K562 (cell line): ENCODE measurements at regions not wholly inside any gene's neighbourhood (a gene's known extent, or its start where the extent isn't known, plus 50 kb on each side); places are given as distances from the start of the nearest gene placed in this dataset.

Experiments
- ATAC-seq: fragments of 200-7000 bp; cut with Tn5 transposase; 3 replicates; pipeline ENCODE4 v1.9.1; 2020; ENCODE audit warnings: moderate library complexity
- BruUV-seq: library from RNA; stranded (reverse); fragments of 400-500 nt; replicated peaks from 2 replicates; lab custom pipeline; 2021; lab: Mats Ljungman, UMichigan
- CTCF ChIA-PET: fragments of 300-600 bp; formaldehyde crosslinking; extraction: SDS; loops from one replicate; lab custom pipeline; 2021; ENCODE audit warnings: low intra/inter-chr PET ratio; lab: Yijun Ruan, JAX
- POLR2A ChIA-PET: fragments of 300-600, 350-650 bp; sonication (Branson Sonifier 250); formaldehyde crosslinking; extraction: SDS; loops from one replicate; lab custom pipeline; 2021; ENCODE audit warnings: antibody characterized with exemption, inconsistent platforms; lab: Yijun Ruan, JAX
- DNase-seq, 4 experiments: peaks; one replicate each; pipeline versions ENCODE4 v3.0.0 to v3.0.0-alpha.2; 2011 to 2018; ENCODE audit warnings: low spot score in 3 of 4, mixed read lengths in 3 of 4; ENCODE audit errors: extremely low read depth in 1 of 4
- FAIRE-seq: peaks from 2 replicates; lab custom pipeline; 2011; peaks lifted over from hg19 to GRCh38; lab: Jason Lieb, UNC
- H2AFZ ChIP-seq: 2 replicates; pipeline ENCODE4 v1.6.0; 2011; ENCODE audit warnings: low read depth, low read length, control low read depth, inconsistent platforms
- H3K27ac ChIP-seq: fragments of 200-600 bp; 3 replicates; pipeline ENCODE4 v1.8.0; 2011; ENCODE audit warnings: low read depth, mild to moderate bottlenecking, control low read depth, inconsistent platforms, low read length, moderate library complexity, mixed read lengths; ENCODE audit errors: extremely low read depth
- H3K27me3 ChIP-seq, 2 experiments: fragments of 300-600 bp in 1 of 2; 2 replicates in 1 of 2; 3 replicates in 1 of 2; pipeline versions ENCODE4 v1.6.0 to v1.8.0; 2011; ENCODE audit warnings: inconsistent platforms in 2 of 2, low read length in 2 of 2, mild to moderate bottlenecking in 1 of 2, mixed read lengths in 1 of 2, moderate library complexity in 1 of 2; ENCODE audit not compliant: control insufficient read depth in 2 of 2, insufficient read depth in 2 of 2
- H3K36me3 ChIP-seq: fragments of 300-600 bp; 3 replicates; pipeline ENCODE4 v1.8.0; 2011; ENCODE audit warnings: mild to moderate bottlenecking, low read length, inconsistent platforms; ENCODE audit not compliant: control insufficient read depth, insufficient read depth
- H3K4me1 ChIP-seq, 2 experiments: fragments of 200-600 bp in 1 of 2; replicated peaks in 1 of 2; 2 replicates in 1 of 2; 3 replicates in 1 of 2; pipeline versions ENCODE4 v1.5.1 to v1.8.0; 2011; ENCODE audit warnings: inconsistent platforms in 2 of 2, low read length in 2 of 2, mild to moderate bottlenecking in 1 of 2, mixed read lengths in 1 of 2, moderate library complexity in 1 of 2; ENCODE audit not compliant: control insufficient read depth in 2 of 2, insufficient read depth in 2 of 2
- H3K4me2 ChIP-seq: 2 replicates; pipeline ENCODE4 v1.6.1; 2011; ENCODE audit warnings: low read length, control low read depth, inconsistent platforms, mixed read lengths; ENCODE audit not compliant: insufficient read depth
- H3K4me3 ChIP-seq: fragments of 200-600 bp; sonication (generic), shearing (Covaris generic); 2 replicates; pipeline ENCODE4 v1.5.1; 2016; ENCODE audit warnings: control low read depth, inconsistent platforms
- H3K79me2 ChIP-seq: fragments of 200-600 bp; 3 replicates; pipeline ENCODE4 v1.8.0; 2011; ENCODE audit warnings: low read length, inconsistent platforms; ENCODE audit not compliant: control insufficient read depth, insufficient read depth
- H3K9ac ChIP-seq, 2 experiments: 2 replicates each; pipeline versions ENCODE4 v1.6.0 to v1.6.1; 2011; ENCODE audit warnings: low read depth in 2 of 2, low read length in 2 of 2, control low read depth in 1 of 2, inconsistent platforms in 1 of 2, mild to moderate bottlenecking in 1 of 2, mixed read lengths in 1 of 2; ENCODE audit not compliant: insufficient read depth in 1 of 2
- H3K9me1 ChIP-seq: one replicate; pipeline ENCODE4 v1.6.0; 2011; ENCODE audit warnings: inconsistent platforms, mild to moderate bottlenecking, low read length, moderate library complexity; ENCODE audit not compliant: control insufficient read depth, insufficient read depth
- H3K9me3 ChIP-seq: replicated peaks from 2 replicates; pipeline ENCODE4 v1.5.1; 2011; ENCODE audit warnings: low read depth, low read length, inconsistent platforms; ENCODE audit not compliant: control insufficient read depth, insufficient read depth
- H4K20me1 ChIP-seq: replicated peaks from 2 replicates; pipeline ENCODE4 v1.6.1; 2011; ENCODE audit warnings: low read length, inconsistent platforms, mixed read lengths; ENCODE audit not compliant: control insufficient read depth, insufficient read depth
- CEBPB ChIP-seq: fragments of 450-650 bp; IDR thresholded peaks from 2 replicates; pipeline ENCODE4 v1.6.1; 2016; ENCODE audit warnings: missing genetic modification characterization, missing compliant biosample characterization
- SUPT5H ChIP-seq: fragments of 450-650 bp; IDR thresholded peaks from 2 replicates; pipeline ENCODE4 v1.6.1; 2016
- ZC3H4 ChIP-seq: sonication (generic); formaldehyde crosslinking; IDR thresholded peaks from 2 replicates; pipeline ENCODE4 v1.9.0; 2021; ENCODE audit warnings: missing genetic modification reagents, borderline replicate concordance
- WGBS: fragments of 100-300 bp; shearing (Covaris generic); methylation state at CpG from one replicate; pipeline ENCODE4 v1.1.6; 2016; ENCODE audit warnings: low coverage, mixed read lengths; ENCODE audit not compliant: insufficient coverage; ENCODE audit errors: missing lambda C conversion rate; 5-methylcytosine and 5-hydroxymethylcytosine counted together
- in situ Hi-C: fragments of 300-500 bp; cut with MboI; formaldehyde crosslinking; loops from 4 replicates; pipeline ENCODE4 v1.15.0; 2018; ENCODE audit warnings: inconsistent platforms, mixed read lengths
- intact Hi-C: fragments of 100-400 bp; cut with micrococcal nuclease; formaldehyde crosslinking; loops from 2 replicates; pipeline ENCODE4 v1.14.2; 2022
- TF ChIP-seq, protein P1 (sequence below): sonication (generic); formaldehyde crosslinking; IDR thresholded peaks from 2 replicates; pipeline ENCODE4 v1.8.0; 2023; ENCODE audit warnings: mild to moderate bottlenecking, missing genetic modification reagents
- TF ChIP-seq, protein P2 (sequence below): fragments of 250-450 bp; sonication (Bioruptor Pico); IDR thresholded peaks from 2 replicates; pipeline ENCODE4 v1.5.0; 2020; ENCODE audit warnings: mild to moderate bottlenecking, borderline replicate concordance
- TF ChIP-seq, protein P3 (sequence below): fragments of 200-800 bp; sonication (Bioruptor generic); IDR thresholded peaks from 2 replicates; pipeline ENCODE4 v1.6.1; 2016; ENCODE audit warnings: missing genetic modification characterization, missing compliant biosample characterization
- TF ChIP-seq, protein P4 (sequence below): fragments of 450-650 bp; formaldehyde crosslinking; IDR thresholded peaks from 2 replicates; pipeline ENCODE4 v1.4.0; 2020; ENCODE audit warnings: mild to moderate bottlenecking

DNA sequence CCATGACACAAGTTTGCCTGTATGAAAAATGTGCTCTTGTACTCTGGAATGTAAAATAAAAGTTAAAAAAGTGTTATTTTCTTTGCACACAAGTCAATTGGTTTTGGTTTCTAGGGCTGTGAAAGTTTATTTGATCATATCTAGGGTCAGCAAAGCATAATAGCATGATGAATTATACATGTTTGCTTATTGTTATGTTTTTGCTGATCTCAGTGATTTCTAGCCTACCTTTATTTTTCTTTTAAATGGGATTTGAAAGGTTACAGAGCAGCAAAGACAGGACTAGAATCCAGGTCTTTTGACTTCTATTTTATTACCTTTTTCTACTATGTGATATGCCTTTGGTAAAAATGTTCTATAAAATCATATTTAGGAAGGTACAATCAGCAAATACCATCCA lies 481.0 kb downstream of the PRR32 start:
- H3K9me3 ChIP-seq = no peaks in the 10 kb centered on the region
- H3K27ac ChIP-seq = no peak overlapping the region
- H3K79me2 ChIP-seq = no peaks in the 10 kb centered on the region
- FAIRE-seq (no peak), ATAC-seq (no peak), DNase-seq (no peak)
- no TSS peak for BruUV-seq
- no peak overlapping the region for H3K4me3 ChIP-seq
- no peaks in the 10 kb centered on the region for H3K9me1 ChIP-seq
- H2AFZ ChIP-seq = no peak overlapping the region
- POLR2A ChIA-PET = no interaction called here
- H3K4me1 ChIP-seq = no peaks in the 10 kb centered on the region
- H3K9ac ChIP-seq = no peak overlapping the region
- no peaks in the 10 kb centered on the region for H3K27me3 ChIP-seq
- H3K36me3 ChIP-seq = no peaks in the 10 kb centered on the region
- no peak for TF ChIP-seq CEBPB (tag)
- H3K4me2 ChIP-seq = no peak overlapping the region
- intact Hi-C loops (no loop called here), in situ Hi-C loops (no loop called here)
- no peaks in the 10 kb centered on the region for H4K20me1 ChIP-seq
- CTCF ChIA-PET = no interaction called here

DNA sequence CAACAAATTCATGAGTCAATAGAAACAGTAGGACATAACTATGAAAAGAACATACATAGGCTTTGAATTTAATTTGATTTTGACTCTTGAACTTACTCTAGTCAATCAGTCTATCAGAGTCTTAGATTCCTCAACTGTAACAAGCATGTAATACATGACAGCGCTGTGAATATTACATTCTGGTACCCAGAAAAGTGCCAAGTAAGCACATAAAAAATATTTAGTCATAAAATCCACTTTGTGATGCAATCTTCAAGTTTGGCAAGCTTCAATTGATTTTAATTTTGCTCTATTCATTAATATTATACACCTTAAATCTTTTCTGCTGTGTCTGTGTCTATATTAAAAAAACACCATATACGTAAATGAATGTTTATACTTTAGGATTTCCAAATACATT lies 483.3 kb downstream of the PRR32 start:
- H3K27me3 ChIP-seq = no peaks in the 10 kb centered on the region
- no peak overlapping the region for H2AFZ ChIP-seq
- TF ChIP-seq, protein P1, sequence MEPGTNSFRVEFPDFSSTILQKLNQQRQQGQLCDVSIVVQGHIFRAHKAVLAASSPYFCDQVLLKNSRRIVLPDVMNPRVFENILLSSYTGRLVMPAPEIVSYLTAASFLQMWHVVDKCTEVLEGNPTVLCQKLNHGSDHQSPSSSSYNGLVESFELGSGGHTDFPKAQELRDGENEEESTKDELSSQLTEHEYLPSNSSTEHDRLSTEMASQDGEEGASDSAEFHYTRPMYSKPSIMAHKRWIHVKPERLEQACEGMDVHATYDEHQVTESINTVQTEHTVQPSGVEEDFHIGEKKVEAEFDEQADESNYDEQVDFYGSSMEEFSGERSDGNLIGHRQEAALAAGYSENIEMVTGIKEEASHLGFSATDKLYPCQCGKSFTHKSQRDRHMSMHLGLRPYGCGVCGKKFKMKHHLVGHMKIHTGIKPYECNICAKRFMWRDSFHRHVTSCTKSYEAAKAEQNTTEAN (CRISPR knock-in tag) = no peak
- TF ChIP-seq, protein P2, sequence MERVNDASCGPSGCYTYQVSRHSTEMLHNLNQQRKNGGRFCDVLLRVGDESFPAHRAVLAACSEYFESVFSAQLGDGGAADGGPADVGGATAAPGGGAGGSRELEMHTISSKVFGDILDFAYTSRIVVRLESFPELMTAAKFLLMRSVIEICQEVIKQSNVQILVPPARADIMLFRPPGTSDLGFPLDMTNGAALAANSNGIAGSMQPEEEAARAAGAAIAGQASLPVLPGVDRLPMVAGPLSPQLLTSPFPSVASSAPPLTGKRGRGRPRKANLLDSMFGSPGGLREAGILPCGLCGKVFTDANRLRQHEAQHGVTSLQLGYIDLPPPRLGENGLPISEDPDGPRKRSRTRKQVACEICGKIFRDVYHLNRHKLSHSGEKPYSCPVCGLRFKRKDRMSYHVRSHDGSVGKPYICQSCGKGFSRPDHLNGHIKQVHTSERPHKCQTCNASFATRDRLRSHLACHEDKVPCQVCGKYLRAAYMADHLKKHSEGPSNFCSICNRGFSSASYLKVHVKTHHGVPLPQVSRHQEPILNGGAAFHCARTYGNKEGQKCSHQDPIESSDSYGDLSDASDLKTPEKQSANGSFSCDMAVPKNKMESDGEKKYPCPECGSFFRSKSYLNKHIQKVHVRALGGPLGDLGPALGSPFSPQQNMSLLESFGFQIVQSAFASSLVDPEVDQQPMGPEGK (CRISPR knock-in tag) = no peak
- TF ChIP-seq SUPT5H (no peak), ZC3H4 (no peak)
- TF ChIP-seq, protein P3, sequence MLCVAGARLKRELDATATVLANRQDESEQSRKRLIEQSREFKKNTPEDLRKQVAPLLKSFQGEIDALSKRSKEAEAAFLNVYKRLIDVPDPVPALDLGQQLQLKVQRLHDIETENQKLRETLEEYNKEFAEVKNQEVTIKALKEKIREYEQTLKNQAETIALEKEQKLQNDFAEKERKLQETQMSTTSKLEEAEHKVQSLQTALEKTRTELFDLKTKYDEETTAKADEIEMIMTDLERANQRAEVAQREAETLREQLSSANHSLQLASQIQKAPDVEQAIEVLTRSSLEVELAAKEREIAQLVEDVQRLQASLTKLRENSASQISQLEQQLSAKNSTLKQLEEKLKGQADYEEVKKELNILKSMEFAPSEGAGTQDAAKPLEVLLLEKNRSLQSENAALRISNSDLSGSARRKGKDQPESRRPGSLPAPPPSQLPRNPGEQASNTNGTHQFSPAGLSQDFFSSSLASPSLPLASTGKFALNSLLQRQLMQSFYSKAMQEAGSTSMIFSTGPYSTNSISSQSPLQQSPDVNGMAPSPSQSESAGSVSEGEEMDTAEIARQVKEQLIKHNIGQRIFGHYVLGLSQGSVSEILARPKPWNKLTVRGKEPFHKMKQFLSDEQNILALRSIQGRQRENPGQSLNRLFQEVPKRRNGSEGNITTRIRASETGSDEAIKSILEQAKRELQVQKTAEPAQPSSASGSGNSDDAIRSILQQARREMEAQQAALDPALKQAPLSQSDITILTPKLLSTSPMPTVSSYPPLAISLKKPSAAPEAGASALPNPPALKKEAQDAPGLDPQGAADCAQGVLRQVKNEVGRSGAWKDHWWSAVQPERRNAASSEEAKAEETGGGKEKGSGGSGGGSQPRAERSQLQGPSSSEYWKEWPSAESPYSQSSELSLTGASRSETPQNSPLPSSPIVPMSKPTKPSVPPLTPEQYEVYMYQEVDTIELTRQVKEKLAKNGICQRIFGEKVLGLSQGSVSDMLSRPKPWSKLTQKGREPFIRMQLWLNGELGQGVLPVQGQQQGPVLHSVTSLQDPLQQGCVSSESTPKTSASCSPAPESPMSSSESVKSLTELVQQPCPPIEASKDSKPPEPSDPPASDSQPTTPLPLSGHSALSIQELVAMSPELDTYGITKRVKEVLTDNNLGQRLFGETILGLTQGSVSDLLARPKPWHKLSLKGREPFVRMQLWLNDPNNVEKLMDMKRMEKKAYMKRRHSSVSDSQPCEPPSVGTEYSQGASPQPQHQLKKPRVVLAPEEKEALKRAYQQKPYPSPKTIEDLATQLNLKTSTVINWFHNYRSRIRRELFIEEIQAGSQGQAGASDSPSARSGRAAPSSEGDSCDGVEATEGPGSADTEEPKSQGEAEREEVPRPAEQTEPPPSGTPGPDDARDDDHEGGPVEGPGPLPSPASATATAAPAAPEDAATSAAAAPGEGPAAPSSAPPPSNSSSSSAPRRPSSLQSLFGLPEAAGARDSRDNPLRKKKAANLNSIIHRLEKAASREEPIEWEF (CRISPR knock-in tag) = no peak
- TF ChIP-seq, protein P4, sequence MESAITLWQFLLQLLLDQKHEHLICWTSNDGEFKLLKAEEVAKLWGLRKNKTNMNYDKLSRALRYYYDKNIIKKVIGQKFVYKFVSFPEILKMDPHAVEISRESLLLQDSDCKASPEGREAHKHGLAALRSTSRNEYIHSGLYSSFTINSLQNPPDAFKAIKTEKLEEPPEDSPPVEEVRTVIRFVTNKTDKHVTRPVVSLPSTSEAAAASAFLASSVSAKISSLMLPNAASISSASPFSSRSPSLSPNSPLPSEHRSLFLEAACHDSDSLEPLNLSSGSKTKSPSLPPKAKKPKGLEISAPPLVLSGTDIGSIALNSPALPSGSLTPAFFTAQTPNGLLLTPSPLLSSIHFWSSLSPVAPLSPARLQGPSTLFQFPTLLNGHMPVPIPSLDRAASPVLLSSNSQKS (CRISPR knock-in tag) = no peak
- FAIRE-seq = no peak
- no peak overlapping the region for H3K4me2 ChIP-seq
- no peak for ATAC-seq
- CTCF ChIA-PET = no interaction called here
- no peak overlapping the region for H3K4me3 ChIP-seq
- H3K9me3 ChIP-seq = no peaks in the 10 kb centered on the region
- no peaks in the 10 kb centered on the region for H4K20me1 ChIP-seq
- no peaks in the 10 kb centered on the region for H3K79me2 ChIP-seq
- intact Hi-C loops (no loop called here), in situ Hi-C loops (no loop called here)
- H3K27ac ChIP-seq = no peak overlapping the region
- BruUV-seq = no TSS peak
- DNase-seq = no peak
- no peaks in the 10 kb centered on the region for H3K9me1 ChIP-seq
- 6% methylated on average over 2 of the region's 2 CpGs for WGBS
- H3K4me1 ChIP-seq = no peaks in the 10 kb centered on the region
- POLR2A ChIA-PET = no interaction called here
- no peaks in the 10 kb centered on the region for H3K36me3 ChIP-seq
- H3K9ac ChIP-seq = no peak overlapping the region
